ENCODE measurements at regions not wholly inside any gene's neighbourhood (a gene's known extent, or its start where the extent isn't known, plus 50 kb on each side); places are given as distances from the start of the nearest gene placed in this dataset.
"Not testable (repeated sequence)": the region's sequence is repeated elsewhere in the genome, so short reads cannot be mapped to it uniquely, and the experiment has no call there.

DNA sequence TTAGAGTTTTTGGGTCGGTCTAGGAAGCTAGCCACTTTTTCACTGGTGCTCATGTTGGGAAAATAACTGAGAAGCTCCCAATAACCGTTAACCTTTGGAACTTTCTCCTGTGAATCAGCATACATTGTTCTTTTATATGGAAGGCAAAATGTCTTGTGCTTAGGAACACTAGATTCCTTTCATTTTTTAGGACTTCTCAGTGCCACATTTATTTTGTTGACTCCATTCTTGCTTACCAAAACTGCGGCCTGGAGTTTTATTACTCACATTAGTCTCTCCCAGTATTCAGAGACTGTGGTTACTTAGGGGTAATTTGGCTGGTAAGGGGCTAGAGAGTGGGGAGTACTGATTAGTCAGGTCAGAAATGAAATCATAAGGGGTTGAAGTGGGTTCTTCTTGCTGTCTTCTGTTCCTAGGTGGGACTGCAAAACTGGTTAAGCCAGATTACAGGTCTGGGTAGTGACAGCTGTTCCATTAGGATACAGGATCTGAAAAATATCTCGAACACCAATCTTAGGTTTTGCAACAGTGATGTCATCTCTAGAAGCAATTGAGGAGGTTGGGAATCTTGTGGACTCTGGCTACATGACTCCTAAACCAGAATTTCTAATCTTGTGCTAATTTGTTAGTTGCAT lies 631.4 kb upstream of the LUZP2 start:
- no peak for DNase-seq (ENCODE audit: low read depth in 2 of 2)

DNA sequence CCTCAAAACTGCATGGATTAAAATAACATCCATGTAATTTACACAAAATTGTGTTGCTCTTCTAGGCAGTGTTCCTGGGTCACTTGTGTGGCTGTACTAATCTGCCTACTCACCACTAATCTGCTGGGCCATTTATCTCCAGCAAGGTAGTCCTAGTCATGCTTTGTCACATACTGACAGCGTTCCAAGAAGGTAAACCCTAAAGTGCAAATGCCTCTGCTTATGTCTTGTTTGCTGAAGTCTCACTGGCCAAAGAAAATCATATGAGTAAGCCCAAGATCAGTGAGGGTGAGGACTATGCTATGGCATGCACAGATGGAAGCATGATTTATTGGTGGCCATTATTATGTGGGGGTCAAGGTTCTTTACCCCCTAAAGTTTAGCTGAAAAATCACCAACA lies 630.2 kb upstream of the LUZP2 start:
- DNase-seq (ENCODE audit: low read depth in 2 of 2), result no peak

DNA sequence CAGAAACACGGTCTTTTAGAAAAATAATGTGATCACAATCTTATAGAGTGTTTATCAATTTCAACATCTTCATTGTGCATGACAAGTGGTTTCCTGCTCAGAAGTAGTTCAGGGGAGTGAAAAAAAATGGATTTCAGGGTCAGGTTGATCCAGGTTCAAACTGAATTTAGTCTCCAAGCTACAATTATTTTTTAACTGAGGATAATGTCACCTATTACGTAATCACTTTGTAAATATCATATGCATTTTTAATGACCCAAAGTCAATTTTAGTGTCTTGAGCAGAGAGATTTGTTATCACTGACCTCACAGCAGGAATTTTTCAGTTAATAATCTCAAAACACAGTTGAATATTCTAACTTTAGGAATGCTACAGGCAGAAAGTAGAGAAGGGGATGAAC lies 627.2 kb upstream of the LUZP2 start:
- no peak for DNase-seq (ENCODE audit: low read depth in 2 of 2)

DNA sequence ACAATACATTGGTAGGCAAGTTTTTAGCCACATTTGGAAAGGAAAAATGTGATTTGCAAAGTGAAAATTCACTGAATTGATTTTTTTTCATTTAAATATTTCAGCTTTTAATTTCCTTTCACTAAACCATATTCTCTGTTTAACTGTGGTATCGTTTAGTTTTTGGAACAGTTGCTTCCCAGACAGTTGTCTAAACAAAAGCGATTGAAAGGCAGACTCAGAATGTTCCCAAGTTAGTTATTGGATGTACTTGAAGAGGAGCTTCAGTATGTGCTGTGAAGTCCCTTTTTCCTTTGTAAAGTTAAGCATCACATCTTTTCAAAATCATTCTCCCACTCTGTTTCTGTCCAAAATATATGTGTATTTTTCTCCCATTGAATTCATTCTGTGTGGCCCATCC lies 623.4 kb upstream of the LUZP2 start:
- DNase-seq (ENCODE audit: low read depth in 2 of 2), result no peak

DNA sequence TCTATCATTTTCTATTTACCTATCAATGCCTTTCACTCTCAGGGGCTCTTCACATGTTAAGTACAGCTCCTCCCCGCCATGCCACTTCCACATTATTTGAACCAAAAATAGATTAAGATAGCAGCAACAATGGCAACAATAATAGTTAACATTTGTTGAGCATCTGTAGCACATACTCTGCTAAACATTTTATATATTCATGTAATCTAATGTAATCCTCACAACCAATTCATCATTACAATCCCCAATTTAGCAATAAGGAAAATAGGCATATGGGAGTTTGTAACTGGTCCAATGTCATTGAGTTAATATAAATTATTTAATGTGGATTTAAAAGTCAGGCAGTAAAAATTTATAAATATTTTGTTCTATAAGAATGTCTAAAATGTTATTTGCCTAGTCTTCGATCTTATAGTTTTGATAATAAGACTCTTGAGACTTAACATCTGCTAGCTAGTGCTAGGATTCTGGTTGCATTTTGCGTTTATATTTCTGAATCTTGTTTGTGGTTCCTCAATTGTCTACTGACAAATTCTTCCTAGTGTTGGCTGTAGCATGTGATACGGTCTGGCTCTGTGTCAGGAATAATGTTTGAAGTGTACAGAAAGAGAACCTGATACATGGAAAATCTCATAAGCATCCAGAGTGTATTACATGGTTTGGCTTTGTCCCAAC lies 621.5 kb upstream of the LUZP2 start:
- DNase-seq (ENCODE audit: low read depth in 2 of 2), result no peak

DNA sequence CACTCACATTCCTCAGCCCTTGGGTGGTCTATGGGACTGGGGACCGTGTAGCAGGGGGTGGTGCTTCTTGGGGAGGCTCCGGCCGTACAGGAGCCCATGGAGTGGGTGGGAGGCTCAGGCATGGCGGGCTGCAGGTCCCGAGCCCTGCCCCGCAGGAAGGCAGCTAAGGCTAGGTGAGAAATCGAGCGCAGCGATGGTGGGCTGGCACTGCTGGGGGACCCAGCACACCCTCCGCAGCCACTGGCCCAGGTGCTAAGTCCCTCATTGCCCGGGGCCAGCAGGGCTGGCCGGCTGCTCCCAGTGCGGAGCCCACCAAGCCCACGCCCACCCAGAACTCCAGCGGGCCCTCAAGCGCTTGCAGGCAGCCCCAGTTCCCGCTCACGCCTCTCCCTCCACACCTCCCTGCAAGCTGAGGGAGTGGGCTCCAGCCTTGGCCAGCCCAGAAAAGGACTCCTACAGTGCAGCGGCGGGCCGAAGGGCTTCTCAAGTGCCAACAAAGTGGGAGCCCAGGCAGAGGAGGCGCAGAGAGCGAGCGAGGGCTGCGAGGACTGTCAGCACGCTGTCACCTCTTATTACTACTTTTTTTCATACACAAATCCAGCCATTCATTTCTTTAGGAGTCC lies 613.3 kb upstream of the LUZP2 start:
- DNase-seq (ENCODE audit: low read depth in 2 of 2), result not testable (repeated sequence)

DNA sequence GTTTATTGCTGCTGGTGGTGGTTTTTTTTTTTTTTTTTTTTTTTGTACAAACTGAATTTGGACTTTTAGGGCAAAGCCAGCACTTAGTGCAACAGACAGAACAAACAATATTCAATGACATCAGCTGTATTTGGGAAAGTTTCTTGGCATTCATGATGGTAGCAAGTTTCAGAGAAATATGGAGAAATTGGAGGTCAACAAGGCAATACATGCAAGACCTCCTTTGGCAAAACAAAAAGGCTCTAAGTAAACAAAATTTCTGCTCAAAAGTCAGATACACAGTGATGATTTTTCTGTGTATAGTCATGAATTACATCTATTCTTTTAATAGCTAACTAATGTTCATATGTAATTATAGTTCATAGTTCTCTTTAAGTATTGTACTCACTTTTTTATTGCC lies 612.5 kb upstream of the LUZP2 start:
- no peak for DNase-seq (ENCODE audit: low read depth in 2 of 2)

DNA sequence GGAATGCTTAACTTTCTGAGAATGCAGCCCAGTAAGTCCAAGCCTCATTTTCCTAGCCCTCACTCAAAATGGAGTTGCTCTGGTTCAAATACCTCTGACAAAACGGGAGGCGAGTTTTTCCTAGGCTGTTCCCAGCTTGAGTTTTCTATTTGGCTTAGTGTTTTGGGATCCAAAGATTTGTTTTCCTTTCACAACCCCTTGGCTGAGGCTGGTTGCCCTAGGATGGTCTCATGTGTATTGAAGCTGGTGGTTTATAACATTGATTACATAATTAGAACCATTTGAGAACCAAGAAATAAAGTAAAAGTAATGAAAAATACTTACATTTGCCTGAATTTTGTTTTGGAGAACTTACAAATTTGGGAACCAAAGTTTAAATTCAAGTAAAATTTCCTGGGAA lies 611.1 kb upstream of the LUZP2 start:
- no peak for DNase-seq (ENCODE audit: low read depth in 2 of 2)

DNA sequence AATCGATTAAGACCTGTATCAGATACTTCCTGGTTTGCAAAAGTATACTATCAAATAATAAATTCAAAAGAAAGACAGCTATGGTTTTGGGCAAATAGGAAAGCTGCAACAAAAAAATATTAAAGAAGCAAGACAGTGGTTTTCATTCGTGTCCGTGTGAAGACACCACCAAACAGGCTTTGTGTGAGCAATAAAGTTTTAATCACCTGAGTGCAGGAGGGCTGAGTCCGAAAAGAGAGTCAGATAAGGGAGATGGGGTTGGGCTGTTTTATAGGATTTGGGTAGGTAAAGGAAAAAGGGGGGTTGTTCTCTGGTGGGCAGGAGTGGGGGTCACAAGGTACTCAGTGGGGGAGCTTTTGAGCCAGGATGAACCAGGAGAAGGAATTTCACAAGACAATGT lies 609.7 kb upstream of the LUZP2 start:
- not testable (repeated sequence) for DNase-seq (ENCODE audit: low read depth in 2 of 2)

DNA sequence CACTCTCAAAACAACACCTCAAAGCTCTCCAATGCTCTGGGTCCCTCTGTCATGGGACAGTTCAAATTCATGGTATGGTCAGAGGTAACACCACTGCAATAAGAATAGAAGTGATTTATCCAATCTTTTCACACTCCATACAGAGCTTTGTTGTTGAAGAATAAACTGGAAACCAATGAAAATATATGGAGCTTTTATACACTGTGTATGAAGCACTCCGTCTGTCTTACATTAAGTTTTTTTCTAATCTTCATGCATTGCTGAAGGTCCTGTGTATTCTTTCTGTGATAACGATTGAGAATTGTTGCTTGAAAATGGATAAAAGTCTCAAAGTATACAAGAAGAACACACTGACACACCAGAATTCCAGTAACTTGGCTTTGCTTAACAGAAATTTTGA lies 603.7 kb upstream of the LUZP2 start:
- DNase-seq (ENCODE audit: low read depth in 2 of 2), result no peak

DNA sequence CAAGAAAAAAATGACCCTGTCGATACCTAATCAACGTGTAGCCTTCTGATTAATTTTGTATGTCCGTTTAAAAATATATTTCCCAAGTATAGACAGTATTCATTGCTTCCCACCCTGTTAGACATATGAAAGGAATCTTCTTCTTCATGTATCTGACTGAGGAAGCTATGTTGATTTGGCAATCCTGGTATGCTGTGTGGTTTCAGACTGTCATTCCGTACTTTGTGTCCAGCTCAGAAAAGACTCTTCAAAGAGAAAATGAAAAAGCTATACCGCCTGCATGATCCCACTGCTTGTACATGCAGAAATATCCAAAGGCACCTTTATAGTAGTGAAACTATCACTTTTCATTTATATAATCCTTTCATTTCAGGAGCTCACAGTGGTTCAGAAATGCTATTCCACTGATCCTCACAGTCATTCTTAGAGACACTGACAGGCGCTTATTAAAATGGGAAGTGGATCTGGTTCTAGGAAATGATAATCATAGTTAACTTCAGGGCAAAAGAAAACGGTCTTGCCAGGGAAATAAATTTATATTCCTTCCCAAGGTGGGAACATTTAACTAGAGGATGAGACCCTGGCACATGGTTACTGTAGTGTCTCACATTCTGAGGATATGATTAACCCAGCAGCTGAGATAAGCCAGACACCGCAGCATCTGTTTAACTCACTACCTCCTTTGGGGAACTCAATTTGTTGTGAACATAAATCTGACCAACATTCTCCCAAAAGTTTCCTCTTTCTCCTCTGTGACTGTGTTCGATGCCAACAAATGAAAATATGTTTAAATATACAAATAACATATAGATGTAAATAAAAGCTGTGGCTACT lies 599.2 kb upstream of the LUZP2 start:
- no peak for DNase-seq (ENCODE audit: low read depth in 2 of 2)

DNA sequence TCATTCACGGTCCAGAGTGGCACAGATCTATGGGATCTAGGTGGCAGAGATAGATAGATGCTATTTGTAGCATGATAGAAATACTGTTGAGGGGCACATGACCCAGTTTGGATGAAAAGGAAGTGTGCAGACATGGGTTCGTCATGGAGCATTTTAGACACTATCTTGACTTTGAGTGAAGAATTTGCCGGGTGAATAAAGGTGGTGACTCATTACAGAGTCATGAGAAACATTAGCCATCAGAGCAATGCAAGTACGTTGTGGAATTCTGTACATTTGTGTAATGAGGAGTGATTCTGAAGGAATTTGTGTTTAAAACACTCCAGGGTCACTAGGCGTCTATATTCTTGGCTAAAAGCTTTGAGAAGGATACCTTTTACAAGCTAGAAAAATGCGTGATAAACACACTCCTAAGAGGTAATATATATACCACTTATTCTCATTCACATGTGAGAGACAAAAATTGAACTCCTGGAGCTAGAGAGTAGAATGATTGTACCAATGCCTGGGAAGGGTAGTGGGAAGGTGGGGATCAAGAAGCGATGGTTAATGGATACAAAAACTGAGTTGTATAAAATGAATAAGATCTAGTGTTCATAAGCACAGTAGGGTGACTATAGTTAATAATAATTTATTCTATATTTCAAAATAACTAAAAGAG lies 593.7 kb upstream of the LUZP2 start:
- DNase-seq (ENCODE audit: low read depth in 2 of 2), result no peak

DNA sequence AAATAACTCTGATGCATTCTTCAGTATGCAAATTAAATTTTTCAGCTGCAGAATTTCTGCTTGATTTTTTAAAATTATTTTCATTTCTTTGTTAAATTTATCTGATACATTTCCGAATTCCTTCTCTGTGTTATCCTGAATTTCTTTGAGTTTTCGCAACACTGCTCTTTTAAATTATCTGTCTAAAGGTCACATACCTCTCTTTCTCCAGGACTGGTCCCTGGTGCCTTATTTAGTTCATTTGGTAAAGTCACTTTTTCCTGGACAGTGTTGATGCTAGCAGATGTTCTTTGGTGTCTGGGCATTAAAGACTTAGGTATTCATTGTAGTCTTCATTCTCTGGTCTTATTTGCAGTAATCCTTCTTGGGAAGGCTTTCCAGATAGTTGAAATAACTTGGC lies 577.4 kb upstream of the LUZP2 start:
- no peak for DNase-seq (ENCODE audit: low read depth in 2 of 2)

DNA sequence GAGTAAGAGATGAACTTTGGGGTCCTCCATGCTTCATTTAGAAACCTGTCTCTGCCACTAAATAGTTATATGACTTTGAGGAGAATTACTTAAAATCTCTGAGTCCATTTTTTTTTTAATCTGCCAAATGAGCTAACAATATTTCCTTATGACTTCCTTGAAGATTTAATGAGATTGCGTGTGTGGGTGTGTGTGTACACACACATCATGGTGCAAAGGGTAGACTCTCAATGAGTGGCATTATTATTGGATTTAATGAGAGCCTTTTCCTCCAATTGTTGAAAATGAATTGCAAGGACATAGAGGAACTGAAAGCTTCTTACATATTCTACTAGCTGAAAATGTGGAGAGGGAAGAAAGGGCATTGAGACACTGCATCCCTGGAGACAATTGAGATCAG lies 573.5 kb upstream of the LUZP2 start:
- DNase-seq (ENCODE audit: low read depth in 2 of 2), result no peak

DNA sequence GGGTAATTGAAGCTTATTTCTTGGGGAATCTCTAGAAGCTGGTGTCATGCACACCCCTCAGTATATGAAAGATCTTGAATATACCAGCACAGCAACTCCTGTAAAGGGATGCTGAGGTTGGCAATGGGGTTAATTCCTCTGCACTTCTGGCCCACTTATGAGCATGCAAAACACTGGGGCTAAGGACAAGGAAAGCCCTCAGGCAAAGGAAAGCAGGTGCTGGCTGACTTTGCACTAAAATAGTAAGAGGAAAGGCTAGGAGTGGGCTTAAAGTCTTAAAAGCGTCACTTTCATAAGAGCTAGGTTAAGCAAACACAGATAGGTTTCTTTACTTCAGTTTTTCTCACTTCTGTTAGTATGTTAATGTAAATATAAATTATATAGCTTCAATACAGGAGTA lies 572.6 kb upstream of the LUZP2 start:
- DNase-seq (ENCODE audit: low read depth in 2 of 2), result no peak

DNA sequence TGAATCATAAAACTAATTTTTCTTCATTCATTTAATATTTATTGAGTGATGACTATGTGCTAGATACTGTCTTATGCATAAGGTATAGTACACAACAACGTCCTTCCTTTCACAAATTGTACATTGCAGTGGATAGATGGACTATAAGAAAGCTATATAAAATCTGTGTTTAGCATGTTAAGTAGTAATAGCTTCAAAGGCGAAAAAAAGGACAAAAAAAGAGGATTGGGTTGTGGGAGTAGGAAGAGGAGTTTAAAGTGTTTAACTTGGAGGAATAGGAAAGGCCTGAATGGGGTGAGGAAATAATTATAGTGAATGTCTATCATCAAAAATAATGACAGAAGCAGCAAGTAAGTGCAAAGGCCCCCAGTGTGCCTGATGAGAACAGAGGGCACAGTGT lies 565.4 kb upstream of the LUZP2 start:
- no peak for DNase-seq (ENCODE audit: low read depth in 2 of 2)

DNA sequence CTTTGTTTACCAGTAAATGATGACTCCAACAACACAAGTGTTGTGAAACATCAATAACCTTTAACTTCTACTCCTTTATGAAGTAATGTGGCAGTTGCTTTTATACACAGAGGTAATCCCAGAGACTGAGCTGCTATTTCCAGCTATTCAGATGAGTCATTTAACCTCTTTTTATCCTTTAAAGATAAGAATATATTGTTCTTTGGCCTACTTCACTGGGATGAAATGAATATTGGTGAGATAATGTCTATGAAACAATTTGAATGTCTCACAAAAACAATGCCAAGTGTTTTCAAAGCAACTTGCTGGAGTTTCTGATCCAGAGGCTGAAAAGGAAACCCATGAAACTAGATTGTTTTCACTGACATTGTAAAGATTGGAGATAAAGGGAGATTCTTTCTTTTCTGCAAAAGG lies 564.4 kb upstream of the LUZP2 start:
- no peak for DNase-seq (ENCODE audit: low read depth in 2 of 2)

DNA sequence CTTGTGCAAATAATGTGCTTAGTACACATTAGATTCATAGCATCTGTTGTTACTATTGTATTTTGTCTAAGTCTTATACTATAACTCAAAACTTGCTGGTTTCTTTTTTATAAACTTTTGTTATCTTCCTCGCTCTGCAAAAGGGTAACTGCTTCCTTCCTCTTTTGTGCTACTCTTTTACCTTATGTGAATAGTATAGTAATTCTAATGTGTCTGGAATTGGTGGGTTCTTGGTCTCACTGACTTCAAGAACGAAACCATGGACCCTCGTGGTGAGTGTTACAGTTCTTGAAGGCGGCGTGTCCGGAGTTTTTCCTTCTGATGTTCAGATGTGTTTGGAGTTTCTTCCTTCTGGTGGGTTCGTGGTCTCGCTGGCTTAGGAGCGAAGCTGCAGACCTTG lies 563.1 kb upstream of the LUZP2 start:
- no peak for DNase-seq (ENCODE audit: low read depth in 2 of 2)

DNA sequence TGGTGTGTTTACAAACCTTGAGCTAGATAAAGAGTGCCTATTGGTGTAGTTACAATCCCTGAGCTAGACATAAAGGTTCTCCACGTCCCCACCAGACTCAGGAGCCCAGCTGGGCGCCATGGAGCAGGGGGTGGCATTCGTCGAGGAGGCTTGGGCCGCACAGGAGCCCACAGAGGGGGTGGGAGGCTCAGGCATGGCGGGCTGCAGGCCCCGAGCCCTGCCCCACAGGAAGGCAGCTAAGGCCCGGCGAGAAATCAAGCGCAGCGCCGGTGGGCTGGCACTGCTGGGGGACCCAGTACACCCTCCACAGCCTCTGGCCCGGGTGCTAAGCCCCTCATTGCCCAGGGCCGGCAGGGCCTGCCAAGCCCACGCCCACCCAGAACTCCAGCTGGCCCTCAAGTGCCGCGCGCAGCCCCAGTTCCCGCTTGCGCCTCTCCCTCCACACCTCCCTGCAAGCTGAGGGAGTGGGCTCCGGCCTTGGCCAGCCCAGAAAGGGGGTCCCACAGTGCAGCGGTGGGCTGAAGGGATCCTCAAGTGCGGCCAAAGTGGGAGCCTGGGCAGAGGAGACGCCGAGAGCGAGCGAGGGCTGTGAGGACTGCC lies 562.1 kb upstream of the LUZP2 start:
- not testable (repeated sequence) for DNase-seq (ENCODE audit: low read depth in 2 of 2)

DNA sequence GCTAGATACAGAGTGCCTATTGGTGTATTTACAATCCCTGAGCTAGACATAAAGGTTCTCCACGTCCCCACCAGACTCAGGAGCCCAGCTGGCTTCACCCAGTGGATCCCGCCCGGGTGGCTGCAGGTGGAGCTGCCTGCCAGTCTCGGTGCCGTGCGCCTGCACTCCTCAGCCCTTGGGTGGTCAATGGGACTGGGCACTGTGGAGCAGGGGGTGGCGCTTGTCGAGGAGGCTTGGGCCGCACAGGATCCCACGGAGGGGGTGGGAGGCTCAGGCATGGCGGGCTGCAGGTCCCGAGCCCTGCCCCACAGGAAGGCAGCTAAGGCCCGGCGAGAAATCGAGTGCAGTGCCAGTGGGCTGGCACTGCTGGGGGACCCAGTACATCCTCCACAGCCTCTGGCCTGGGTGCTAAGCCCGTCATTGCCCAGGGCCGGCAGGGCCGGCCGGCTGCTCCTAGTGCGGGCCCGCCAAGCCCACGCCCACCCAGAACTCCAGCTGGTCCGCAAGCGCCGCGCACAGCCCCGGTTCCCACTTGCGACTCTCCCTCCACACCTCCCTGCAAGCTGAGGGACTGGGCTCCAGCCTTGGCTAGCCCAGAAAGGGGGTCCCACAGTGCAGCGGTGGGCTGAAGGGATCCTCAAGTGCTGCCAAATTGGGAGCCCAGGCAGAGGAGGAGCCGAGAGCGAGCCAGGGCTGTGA lies 554.6 kb upstream of the LUZP2 start:
- not testable (repeated sequence) for DNase-seq (ENCODE audit: low read depth in 2 of 2)

DNA sequence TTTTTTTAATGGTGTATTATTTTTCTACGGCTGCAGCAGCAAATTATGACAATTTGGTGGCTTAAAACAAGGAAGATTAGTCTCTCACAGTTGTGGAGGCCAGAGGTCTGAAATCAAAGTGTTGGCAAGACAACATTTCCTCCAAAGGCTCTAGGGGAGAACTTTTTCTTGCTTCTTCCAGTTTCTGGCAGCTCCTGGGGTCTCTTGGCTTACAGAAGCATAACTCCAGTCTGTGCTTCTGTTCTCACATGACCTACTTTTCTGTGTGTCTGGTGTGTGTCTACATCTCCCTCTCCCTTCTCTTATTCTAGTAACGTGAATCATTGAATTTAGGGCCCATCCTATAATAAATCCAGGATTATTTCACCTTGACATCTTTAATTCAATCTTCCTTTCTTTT lies 551.9 kb upstream of the LUZP2 start:
- DNase-seq (ENCODE audit: low read depth in 2 of 2), result no peak
